ENCODE measurements at regions not wholly inside any gene's neighbourhood (a gene's known extent, or its start where the extent isn't known, plus 50 kb on each side); places are given as distances from the start of the nearest gene placed in this dataset.
"Not testable (repeated sequence)": the region's sequence is repeated elsewhere in the genome, so short reads cannot be mapped to it uniquely, and the experiment has no call there.

DNA sequence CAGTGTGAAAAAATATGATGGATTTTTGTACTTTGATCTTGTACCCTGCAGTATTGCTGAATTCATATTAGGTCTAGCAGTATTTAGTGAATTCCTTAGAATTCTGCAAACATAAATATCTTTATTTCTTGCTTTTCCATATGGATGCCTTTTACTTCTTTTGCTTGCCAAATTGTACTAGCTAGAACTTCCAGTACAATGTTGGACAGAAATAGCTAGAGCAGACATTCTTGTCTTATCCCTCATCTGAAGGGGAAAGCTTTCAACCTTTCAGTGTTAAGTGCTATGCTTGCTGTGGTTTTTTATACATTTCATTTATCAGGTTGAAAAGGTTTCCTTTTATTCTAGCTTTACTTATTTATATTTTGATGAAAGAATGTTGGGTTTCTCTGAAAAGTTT lies 1321.9 kb upstream of the CHAC2 start:
- no peaks in the 10 kb centered on the region for H3K36me3 ChIP-seq (ENCODE audit: control insufficient read depth, insufficient read depth, low read length, severe bottlenecking)
- no peak overlapping the region for H3K4me3 ChIP-seq (ENCODE audit: low read length)
- no peak overlapping the region for H3K9ac ChIP-seq (ENCODE audit: low read length)
- no peaks in the 10 kb centered on the region for H3K9me3 ChIP-seq (ENCODE audit: control insufficient read depth, low read length)
- H3K27me3 ChIP-seq (replicated peaks; ENCODE audit: control insufficient read depth, insufficient read depth, low read length) = no peaks in the 10 kb centered on the region
- H3K4me1 ChIP-seq (ENCODE audit: control insufficient read depth, insufficient read depth, low read length) = no peaks in the 10 kb centered on the region
- peak; percentile 36 for DNase-seq (ENCODE audit: low read depth)

DNA sequence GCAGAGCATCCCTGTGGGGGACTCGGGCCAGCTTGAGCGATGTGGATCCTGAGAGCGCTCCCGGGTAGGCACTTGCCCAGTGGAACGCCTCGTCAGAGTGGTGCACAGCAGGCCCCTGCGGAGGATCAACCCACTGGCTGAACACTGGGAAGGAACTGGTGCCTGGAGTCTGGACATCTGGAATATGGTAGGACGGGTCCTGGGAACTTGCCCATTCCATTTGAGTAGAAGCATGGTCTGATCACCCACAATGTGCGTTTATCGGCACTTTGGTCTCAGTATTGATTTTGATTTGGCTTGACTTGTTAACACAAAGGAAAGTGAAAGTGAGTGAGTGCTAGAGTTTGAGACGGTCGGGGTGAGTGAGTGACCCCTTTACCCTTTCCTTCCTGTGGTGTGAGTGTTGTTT lies 1336.2 kb upstream of the CHAC2 start:
- no peaks in the 10 kb centered on the region for H3K27me3 ChIP-seq (replicated peaks; ENCODE audit: control insufficient read depth, insufficient read depth, low read length)
- H3K36me3 ChIP-seq (ENCODE audit: control insufficient read depth, insufficient read depth, low read length, severe bottlenecking) = no peaks in the 10 kb centered on the region
- no peak for DNase-seq (ENCODE audit: low read depth)
- no peaks in the 10 kb centered on the region for H3K9me3 ChIP-seq (ENCODE audit: control insufficient read depth, low read length)
- no peak overlapping the region for H3K9ac ChIP-seq (ENCODE audit: low read length)
- H3K4me1 ChIP-seq (ENCODE audit: control insufficient read depth, insufficient read depth, low read length) = peaks cover 7% of the 10 kb centered on the region
- H3K4me3 ChIP-seq (ENCODE audit: low read length) = no peak overlapping the region

DNA sequence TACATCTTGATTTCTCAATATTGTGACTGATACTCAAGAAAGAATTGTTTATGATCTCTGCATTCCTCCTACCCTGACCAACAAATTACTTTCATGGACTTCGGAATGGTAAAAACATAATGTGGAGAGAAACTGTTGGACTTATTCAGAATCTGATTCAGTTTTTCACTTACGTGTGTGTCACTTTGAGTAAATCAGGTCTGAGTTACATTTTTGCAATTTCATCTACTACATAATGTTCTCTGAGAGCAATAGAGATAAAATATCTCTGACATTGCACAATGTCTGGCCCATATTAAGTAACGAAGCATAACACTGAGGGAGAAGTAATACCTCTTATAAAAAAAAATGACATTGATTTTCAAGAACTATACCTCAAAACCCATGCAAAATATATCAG lies 1337.9 kb upstream of the CHAC2 start:
- Histone ChIP-seq H3K4me3 (ENCODE audit: low read length) (peak overlapping the region; percentile 27), H3K27me3 (replicated peaks; ENCODE audit: control insufficient read depth, insufficient read depth, low read length) (no peaks in the 10 kb centered on the region), H3K9me3 (ENCODE audit: control insufficient read depth, low read length) (no peaks in the 10 kb centered on the region), H3K36me3 (ENCODE audit: control insufficient read depth, insufficient read depth, low read length, severe bottlenecking) (no peaks in the 10 kb centered on the region), H3K9ac (ENCODE audit: low read length) (no peak overlapping the region), H3K4me1 (ENCODE audit: control insufficient read depth, insufficient read depth, low read length) (peaks cover 7% of the 10 kb centered on the region)
- peak; percentile 85 for DNase-seq (ENCODE audit: low read depth)

DNA sequence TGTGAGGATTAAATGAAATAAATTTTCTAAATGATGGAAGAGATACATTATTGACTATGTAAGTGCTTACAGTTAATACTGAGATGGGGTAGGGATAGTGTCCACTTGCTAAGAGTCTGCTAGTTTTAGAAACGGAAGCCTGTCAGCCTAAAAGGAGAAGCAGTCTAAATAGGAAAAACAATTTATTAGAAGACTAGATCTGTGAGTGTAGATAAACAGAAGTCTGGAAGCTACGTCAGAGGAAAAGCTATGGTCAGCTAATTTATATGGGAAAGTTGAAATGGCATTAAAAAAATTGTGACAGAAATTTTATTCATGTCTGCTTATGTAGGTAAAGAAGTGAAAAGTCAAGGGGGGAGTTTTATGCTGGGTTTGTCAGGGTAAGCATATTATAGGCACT lies 1338.4 kb upstream of the CHAC2 start:
- Histone ChIP-seq H3K36me3 (ENCODE audit: control insufficient read depth, insufficient read depth, low read length, severe bottlenecking) (no peaks in the 10 kb centered on the region), H3K4me1 (ENCODE audit: control insufficient read depth, insufficient read depth, low read length) (peaks cover 7% of the 10 kb centered on the region), H3K27me3 (replicated peaks; ENCODE audit: control insufficient read depth, insufficient read depth, low read length) (no peaks in the 10 kb centered on the region), H3K9me3 (ENCODE audit: control insufficient read depth, low read length) (no peaks in the 10 kb centered on the region), H3K9ac (ENCODE audit: low read length) (no peak overlapping the region), H3K4me3 (ENCODE audit: low read length) (peak overlapping the region; percentile 27)
- DNase-seq (ENCODE audit: low read depth) = no peak

DNA sequence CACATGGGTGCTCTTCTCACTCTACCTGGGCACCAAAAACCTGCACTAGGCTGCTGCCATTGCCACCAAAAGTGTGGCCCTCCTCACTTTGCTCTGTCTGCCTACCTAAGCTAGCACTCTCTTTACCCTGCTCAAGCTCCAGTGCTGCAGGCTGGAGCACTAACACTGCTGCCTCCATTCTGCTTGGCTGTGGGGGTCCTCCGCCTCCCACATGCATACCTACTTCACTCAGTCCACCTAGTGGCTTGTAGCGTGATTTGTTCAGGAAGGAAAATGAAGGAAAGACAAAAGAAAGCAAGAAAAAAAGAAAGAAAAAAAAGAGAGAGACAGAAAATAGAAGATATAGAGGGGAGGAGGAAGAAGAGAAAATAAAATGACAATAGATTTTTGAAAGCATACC lies 1339.4 kb upstream of the CHAC2 start:
- Histone ChIP-seq H3K4me3 (ENCODE audit: low read length) (no peak overlapping the region), H3K36me3 (ENCODE audit: control insufficient read depth, insufficient read depth, low read length, severe bottlenecking) (no peaks in the 10 kb centered on the region), H3K27me3 (replicated peaks; ENCODE audit: control insufficient read depth, insufficient read depth, low read length) (no peaks in the 10 kb centered on the region), H3K9me3 (ENCODE audit: control insufficient read depth, low read length) (no peaks in the 10 kb centered on the region), H3K9ac (ENCODE audit: low read length) (no peak overlapping the region), H3K4me1 (ENCODE audit: control insufficient read depth, insufficient read depth, low read length) (peaks cover 7% of the 10 kb centered on the region)
- DNase-seq (ENCODE audit: low read depth) = no peak

DNA sequence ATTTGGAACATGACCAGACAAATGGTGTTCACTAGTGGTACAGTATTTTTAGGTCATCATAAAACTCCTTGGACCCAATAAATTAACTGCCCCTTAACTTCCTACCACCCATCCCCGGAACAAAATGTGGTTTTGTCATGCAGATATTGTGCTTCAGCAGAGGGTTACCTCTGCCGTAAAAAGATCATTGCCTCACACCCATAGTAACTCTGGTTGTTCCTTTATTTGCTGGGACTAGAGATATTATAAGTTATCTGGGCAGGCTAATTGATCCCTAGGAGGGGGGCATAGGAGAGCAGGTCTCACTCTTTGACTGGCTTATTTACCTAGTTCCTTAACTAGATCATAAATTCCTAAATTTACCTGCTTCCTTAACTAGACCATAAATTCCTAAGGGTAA lies 1343.9 kb upstream of the CHAC2 start:
- Histone ChIP-seq H3K36me3 (ENCODE audit: control insufficient read depth, insufficient read depth, low read length, severe bottlenecking) (no peaks in the 10 kb centered on the region), H3K4me3 (ENCODE audit: low read length) (no peak overlapping the region), H3K27me3 (replicated peaks; ENCODE audit: control insufficient read depth, insufficient read depth, low read length) (no peaks in the 10 kb centered on the region), H3K9me3 (ENCODE audit: control insufficient read depth, low read length) (no peaks in the 10 kb centered on the region), H3K9ac (ENCODE audit: low read length) (no peak overlapping the region), H3K4me1 (ENCODE audit: control insufficient read depth, insufficient read depth, low read length) (no peaks in the 10 kb centered on the region)
- no peak for DNase-seq (ENCODE audit: low read depth)

DNA sequence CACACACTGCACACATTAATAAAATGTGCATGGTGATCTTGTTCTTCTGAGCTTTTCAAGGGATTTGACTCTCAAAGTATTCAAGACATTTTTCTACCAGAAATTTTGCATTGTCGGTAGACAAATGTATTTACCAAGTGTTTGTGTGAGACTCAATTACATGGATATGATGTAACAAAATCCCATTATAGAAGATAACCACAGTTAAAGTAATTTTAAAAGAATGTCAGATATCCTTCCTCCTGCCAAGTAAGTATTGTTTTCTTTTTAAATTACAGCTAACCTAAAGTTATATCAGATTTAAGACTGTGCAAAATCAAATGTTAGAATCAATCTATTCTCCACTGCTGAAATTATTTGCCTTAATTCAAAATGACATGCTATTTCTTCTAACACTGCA lies 1344.5 kb upstream of the CHAC2 start:
- no peaks in the 10 kb centered on the region for H3K4me1 ChIP-seq (ENCODE audit: control insufficient read depth, insufficient read depth, low read length)
- no peaks in the 10 kb centered on the region for H3K27me3 ChIP-seq (replicated peaks; ENCODE audit: control insufficient read depth, insufficient read depth, low read length)
- no peaks in the 10 kb centered on the region for H3K36me3 ChIP-seq (ENCODE audit: control insufficient read depth, insufficient read depth, low read length, severe bottlenecking)
- DNase-seq (ENCODE audit: low read depth) = peak; percentile 67
- H3K9me3 ChIP-seq (ENCODE audit: control insufficient read depth, low read length) = no peaks in the 10 kb centered on the region
- H3K9ac ChIP-seq (ENCODE audit: low read length) = no peak overlapping the region
- no peak overlapping the region for H3K4me3 ChIP-seq (ENCODE audit: low read length)

DNA sequence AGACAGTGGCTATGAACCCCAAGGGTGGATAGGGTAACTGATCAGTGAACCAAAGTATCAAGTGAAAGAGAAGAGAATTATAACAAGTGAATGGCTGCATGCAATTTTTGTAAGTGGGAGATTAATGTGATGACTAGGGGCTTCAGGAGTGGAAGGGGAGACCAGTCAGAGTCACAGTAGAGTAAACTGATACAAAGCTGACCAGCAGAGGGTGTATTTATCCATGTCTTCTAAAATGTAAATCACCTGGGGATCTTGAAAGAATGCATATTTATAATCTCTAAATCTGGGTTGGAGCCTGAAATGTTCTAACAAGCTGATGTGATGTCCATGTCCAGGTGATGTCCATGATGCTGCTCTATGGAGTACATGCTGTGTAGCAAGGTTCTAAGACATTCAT lies 1351.3 kb upstream of the CHAC2 start:
- peak; percentile 46 for DNase-seq (ENCODE audit: low read depth)
- no peak overlapping the region for H3K9ac ChIP-seq (ENCODE audit: low read length)
- no peaks in the 10 kb centered on the region for H3K27me3 ChIP-seq (replicated peaks; ENCODE audit: control insufficient read depth, insufficient read depth, low read length)
- no peaks in the 10 kb centered on the region for H3K36me3 ChIP-seq (ENCODE audit: control insufficient read depth, insufficient read depth, low read length, severe bottlenecking)
- no peaks in the 10 kb centered on the region for H3K9me3 ChIP-seq (ENCODE audit: control insufficient read depth, low read length)
- no peaks in the 10 kb centered on the region for H3K4me1 ChIP-seq (ENCODE audit: control insufficient read depth, insufficient read depth, low read length)
- no peak overlapping the region for H3K4me3 ChIP-seq (ENCODE audit: low read length)

DNA sequence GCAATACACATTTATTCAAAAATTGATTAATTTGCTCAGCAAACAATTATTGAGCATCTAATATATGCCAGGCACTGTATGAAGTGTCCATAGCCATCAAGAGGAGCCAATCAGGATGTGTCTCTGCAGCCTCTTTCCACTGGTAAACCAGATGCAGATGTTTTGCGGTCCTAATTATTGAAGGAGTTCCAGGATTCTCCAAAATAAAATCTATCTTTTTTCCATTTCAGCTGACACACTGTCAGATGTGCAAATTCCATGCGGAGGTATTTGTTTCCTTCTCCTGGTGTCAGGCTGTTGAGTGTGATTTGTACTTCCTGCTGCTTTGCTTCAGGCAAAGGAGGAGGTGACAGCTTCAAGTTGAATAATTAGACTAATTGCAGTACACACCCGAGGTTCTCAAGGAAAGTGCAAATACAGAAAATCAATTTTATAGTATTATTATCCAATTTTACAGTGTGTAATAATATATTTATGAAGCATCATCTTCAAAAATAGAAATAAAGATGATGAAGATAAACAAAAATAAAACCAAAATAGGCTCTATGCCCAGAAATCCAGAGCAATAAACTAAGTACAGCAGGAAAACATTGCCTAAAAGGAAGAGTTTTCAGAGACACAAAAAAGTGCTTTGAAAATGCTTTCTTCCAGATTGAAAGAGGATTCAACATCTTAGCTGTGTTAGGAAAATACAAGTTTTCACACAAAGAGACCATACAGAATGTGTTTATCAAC lies 1352.9 kb upstream of the CHAC2 start:
- Histone ChIP-seq H3K9ac (ENCODE audit: low read length) (no peak overlapping the region), H3K9me3 (ENCODE audit: control insufficient read depth, low read length) (no peaks in the 10 kb centered on the region)

DNA sequence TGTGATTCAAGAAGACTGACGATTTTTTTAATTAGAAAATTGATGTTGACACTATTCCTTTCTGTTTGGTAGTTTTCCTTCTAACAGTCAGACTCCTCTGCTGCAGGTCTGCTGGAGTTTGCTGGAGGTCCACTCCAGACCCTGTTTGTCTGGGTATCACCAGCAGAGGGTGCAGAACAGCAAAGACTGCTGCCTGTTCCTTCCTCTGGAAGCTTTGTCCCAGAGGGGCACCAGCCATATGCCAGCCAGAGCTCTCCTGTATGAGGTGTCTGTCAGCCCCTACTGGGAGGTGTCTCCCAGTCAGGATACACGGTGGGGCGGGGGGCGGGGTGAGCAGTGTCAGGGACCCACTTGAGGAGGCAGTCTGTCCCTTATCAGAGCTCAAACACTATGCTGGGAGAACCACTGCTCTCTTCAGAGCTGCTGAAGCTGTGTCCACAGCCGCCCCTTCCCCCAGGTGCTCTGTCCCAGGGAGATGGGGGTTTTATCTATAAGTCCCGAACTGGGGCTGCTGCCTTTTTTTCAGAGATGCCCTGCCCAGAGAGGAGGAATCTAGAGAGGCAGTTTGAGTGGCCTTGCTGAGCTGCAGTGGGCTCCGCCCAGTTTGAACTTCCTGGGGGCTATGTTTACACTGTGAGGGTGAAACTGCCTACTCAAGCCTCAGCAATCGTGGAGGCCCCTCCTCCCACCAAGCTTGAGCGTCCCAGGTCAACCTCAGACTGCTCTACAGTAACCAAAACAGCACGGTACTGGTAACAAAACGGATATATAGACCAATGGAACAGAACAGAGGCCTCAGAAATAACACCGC lies 1358.1 kb upstream of the CHAC2 start:
- not testable (repeated sequence) for DNase-seq (ENCODE audit: low read depth)

More for the DNA sequence above, 1352.9 kb upstream of the CHAC2 start:
- no peak for DNase-seq (ENCODE audit: low read depth)
- H3K4me1 ChIP-seq (ENCODE audit: control insufficient read depth, insufficient read depth, low read length) = no peaks in the 10 kb centered on the region
- H3K4me3 ChIP-seq (ENCODE audit: low read length) = no peak overlapping the region
- H3K36me3 ChIP-seq (ENCODE audit: control insufficient read depth, insufficient read depth, low read length, severe bottlenecking) = no peaks in the 10 kb centered on the region
- H3K27me3 ChIP-seq (replicated peaks; ENCODE audit: control insufficient read depth, insufficient read depth, low read length) = no peaks in the 10 kb centered on the region

DNA sequence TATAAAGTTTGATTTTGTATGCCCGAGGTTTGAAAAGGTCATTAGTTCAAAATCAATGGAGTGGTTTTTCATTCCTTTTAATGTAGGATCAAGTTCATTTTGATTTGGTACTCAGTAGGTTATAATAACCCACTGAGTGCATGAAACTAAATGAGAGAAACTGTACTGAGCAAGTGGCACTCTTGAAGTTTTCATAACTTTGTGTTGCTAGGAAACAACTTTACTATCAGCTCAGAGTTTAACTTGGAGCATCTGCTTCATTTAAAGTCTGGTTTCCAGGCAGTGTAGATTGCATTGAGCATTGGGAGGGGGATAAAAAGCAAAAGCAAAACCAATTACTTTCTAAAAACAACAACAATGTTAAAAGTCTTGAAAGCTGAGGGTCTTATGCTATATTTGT lies 1361.6 kb upstream of the CHAC2 start:
- Histone ChIP-seq H3K27me3 (replicated peaks; ENCODE audit: control insufficient read depth, insufficient read depth, low read length) (no peaks in the 10 kb centered on the region), H3K4me3 (ENCODE audit: low read length) (no peak overlapping the region)

More for the DNA sequence above, 1358.1 kb upstream of the CHAC2 start:
- not testable (repeated sequence) for H3K4me1 ChIP-seq (ENCODE audit: control insufficient read depth, insufficient read depth, low read length); H3K27me3 ChIP-seq (replicated peaks; ENCODE audit: control insufficient read depth, insufficient read depth, low read length); H3K9ac ChIP-seq (ENCODE audit: low read length); H3K36me3 ChIP-seq (ENCODE audit: control insufficient read depth, insufficient read depth, low read length, severe bottlenecking); H3K4me3 ChIP-seq (ENCODE audit: low read length); H3K9me3 ChIP-seq (ENCODE audit: control insufficient read depth, low read length)

More for the DNA sequence above, 1361.6 kb upstream of the CHAC2 start:
- H3K36me3 ChIP-seq (ENCODE audit: control insufficient read depth, insufficient read depth, low read length, severe bottlenecking) = no peaks in the 10 kb centered on the region
- H3K9me3 ChIP-seq (ENCODE audit: control insufficient read depth, low read length) = no peaks in the 10 kb centered on the region
- H3K9ac ChIP-seq (ENCODE audit: low read length) = no peak overlapping the region
- no peak for DNase-seq (ENCODE audit: low read depth)
- H3K4me1 ChIP-seq (ENCODE audit: control insufficient read depth, insufficient read depth, low read length) = no peaks in the 10 kb centered on the region
